MCF 10A (cell line): ENCODE measurements at regions not wholly inside any gene's neighbourhood (a gene's known extent, or its start where the extent isn't known, plus 50 kb on each side); places are given as distances from the start of the nearest gene placed in this dataset.

Experiments used
- BruUV-seq: library from RNA; stranded (reverse); fragments of 400-500 nt; replicated peaks from 2 replicates; lab custom pipeline; 2021; lab: Mats Ljungman, UMichigan
- CTCF ChIA-PET: fragments of 300-600 bp; sonication (Branson Sonifier 250); formaldehyde crosslinking; extraction: SDS; loops from one replicate; lab custom pipeline; 2021; ENCODE audit warnings: antibody characterized with exemption, inconsistent platforms; lab: Yijun Ruan, JAX
- POLR2A ChIA-PET: fragments of 300-600, 350-650 bp; sonication (Branson Sonifier 250); formaldehyde crosslinking; extraction: SDS; loops from one replicate; lab custom pipeline; 2020; ENCODE audit warnings: antibody characterized with exemption, inconsistent platforms; lab: Yijun Ruan, JAX
- DNase-seq: peaks from one replicate; pipeline ENCODE4 v3.0.0-alpha.2; 2018; ENCODE audit not compliant: unreplicated experiment
- H3K27ac Mint-ChIP-seq: one replicate; pipeline ENCODE4 v1.8.0; 2022; ENCODE audit warnings: mild to moderate bottlenecking, low read depth, mixed read lengths; ENCODE audit not compliant: unreplicated experiment
- H3K27me3 Mint-ChIP-seq: one replicate; pipeline ENCODE4 v1.8.0; 2022; ENCODE audit warnings: mixed read lengths; ENCODE audit not compliant: insufficient read depth, unreplicated experiment
- H3K36me3 Mint-ChIP-seq: one replicate; pipeline ENCODE4 v1.8.0; 2022; ENCODE audit warnings: mild to moderate bottlenecking, moderate library complexity, mixed read lengths; ENCODE audit not compliant: insufficient read depth, unreplicated experiment
- H3K4me1 Mint-ChIP-seq: one replicate; pipeline ENCODE4 v1.8.0; 2022; ENCODE audit warnings: mixed read lengths; ENCODE audit not compliant: insufficient read depth, unreplicated experiment
- H3K4me3 Mint-ChIP-seq: one replicate; pipeline ENCODE4 v1.8.0; 2022; ENCODE audit warnings: mild to moderate bottlenecking, moderate library complexity, mixed read lengths; ENCODE audit not compliant: unreplicated experiment
- H3K9me3 Mint-ChIP-seq: one replicate; pipeline ENCODE4 v1.8.0; 2022; ENCODE audit warnings: mixed read lengths; ENCODE audit not compliant: unreplicated experiment
- intact Hi-C: fragments of 100-400 bp; cut with micrococcal nuclease; formaldehyde crosslinking; loops from 2 replicates; pipeline ENCODE4 v1.14.1; 2022
- TF ChIP-seq, protein P1 (sequence below): fragments of 200-600 bp; IDR thresholded peaks from one replicate; pipeline ENCODE4 v1.8.0; 2022; ENCODE audit warnings: antibody characterized with exemption, mild to moderate bottlenecking; ENCODE audit not compliant: unreplicated experiment

DNA sequence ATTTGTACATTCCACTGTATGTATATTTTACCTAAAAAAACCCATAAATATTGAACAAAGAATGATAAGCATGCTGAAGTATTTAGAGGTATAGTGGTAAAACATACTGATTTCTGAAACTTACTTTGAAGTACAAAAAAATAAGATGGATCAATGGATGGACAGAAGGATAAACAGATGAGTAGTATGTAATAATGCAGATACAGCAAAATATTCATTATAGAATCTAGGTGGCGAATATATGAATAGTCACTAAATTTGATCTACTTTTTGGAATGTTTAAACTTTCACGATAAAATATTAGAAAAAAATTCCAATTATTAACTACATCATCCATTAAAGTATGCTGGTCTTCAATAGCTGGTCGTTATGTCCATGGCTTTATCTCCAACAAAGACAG lies 51.9 kb upstream of the GNB4 start:
- TF ChIP-seq, protein P1, sequence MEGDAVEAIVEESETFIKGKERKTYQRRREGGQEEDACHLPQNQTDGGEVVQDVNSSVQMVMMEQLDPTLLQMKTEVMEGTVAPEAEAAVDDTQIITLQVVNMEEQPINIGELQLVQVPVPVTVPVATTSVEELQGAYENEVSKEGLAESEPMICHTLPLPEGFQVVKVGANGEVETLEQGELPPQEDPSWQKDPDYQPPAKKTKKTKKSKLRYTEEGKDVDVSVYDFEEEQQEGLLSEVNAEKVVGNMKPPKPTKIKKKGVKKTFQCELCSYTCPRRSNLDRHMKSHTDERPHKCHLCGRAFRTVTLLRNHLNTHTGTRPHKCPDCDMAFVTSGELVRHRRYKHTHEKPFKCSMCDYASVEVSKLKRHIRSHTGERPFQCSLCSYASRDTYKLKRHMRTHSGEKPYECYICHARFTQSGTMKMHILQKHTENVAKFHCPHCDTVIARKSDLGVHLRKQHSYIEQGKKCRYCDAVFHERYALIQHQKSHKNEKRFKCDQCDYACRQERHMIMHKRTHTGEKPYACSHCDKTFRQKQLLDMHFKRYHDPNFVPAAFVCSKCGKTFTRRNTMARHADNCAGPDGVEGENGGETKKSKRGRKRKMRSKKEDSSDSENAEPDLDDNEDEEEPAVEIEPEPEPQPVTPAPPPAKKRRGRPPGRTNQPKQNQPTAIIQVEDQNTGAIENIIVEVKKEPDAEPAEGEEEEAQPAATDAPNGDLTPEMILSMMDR, result no peak
- Mint-ChIP-seq H3K4me3 (no peak overlapping the region), H3K4me1 (no peaks in the 10 kb centered on the region), H3K27me3 (peaks cover 40% of the 10 kb centered on the region), H3K36me3 (no peaks in the 10 kb centered on the region), H3K27ac (no peak overlapping the region), H3K9me3 (peaks cover 7% of the 10 kb centered on the region)
- no peak for DNase-seq
- no TSS peak for BruUV-seq
- intact Hi-C loops, result no loop called here
- CTCF ChIA-PET, result no interaction called here
- POLR2A ChIA-PET, result no interaction called here

DNA sequence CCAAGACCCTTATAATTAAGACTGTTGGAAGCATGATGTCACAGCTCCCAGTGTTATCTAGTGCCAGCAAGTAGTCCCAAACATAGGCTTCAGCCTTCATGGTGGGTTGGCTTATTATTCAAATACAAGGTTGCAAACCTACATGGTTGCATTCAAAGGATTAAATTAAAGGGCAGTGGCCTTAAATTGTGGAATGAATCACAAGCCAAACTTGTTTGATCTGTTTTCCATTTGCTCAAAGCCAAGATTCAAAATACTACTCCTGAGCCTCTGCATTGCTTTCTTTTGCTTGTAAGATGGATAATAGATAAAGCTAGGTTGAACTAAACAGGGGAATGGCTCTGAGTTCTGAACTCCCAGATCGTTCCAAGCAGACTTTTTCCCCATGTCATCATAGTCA lies 52.4 kb upstream of the GNB4 start:
- H3K9me3 Mint-ChIP-seq, result peaks cover 7% of the 10 kb centered on the region
- CTCF ChIA-PET, result no interaction called here
- TF ChIP-seq, protein P1, result no peak

DNA sequence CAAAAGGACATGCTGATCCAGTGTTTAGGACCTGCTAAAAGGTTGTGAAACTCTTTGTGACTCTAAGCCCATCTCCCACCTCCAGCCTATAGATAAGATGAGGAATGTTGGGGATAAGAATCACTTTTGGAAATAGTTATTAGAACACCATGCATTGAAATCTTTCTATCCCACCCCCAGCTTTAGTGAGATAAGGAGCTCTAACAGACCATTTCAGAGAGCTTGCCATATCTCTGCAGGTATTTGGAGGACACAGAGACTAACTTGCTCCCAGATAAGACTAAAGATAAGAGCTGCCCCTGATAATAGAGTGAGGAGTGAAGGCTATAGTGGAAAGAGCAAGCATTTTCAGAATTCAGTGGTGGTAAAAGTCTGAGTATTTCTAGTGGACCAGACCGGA lies 53.1 kb upstream of the GNB4 start:
- peaks cover 40% of the 10 kb centered on the region for H3K27me3 Mint-ChIP-seq
- ChIA-PET CTCF (interaction anchor here (0.5 to 1.1 kb wide), 3 partner anchors 40 to 443 kb away, joined by 3 to 4 read pairs (median 3); no protein-coding TSS in a partner anchor), POLR2A (no interaction called here)
- BruUV-seq, result no TSS peak
- intact Hi-C loops, result no loop called here
- H3K4me1 Mint-ChIP-seq, result no peaks in the 10 kb centered on the region
- TF ChIP-seq, protein P1, result no peak
- H3K9me3 Mint-ChIP-seq, result peaks cover 7% of the 10 kb centered on the region
- H3K36me3 Mint-ChIP-seq, result no peaks in the 10 kb centered on the region
- no peak for DNase-seq
- H3K27ac Mint-ChIP-seq, result no peak overlapping the region
- no peak overlapping the region for H3K4me3 Mint-ChIP-seq

More for the DNA sequence above, 52.4 kb upstream of the GNB4 start:
- H3K27ac Mint-ChIP-seq, result no peak overlapping the region
- POLR2A ChIA-PET, result no interaction called here
- no peaks in the 10 kb centered on the region for H3K4me1 Mint-ChIP-seq
- intact Hi-C loops, result no loop called here
- BruUV-seq, result no TSS peak
- H3K4me3 Mint-ChIP-seq, result no peak overlapping the region
- peaks cover 40% of the 10 kb centered on the region for H3K27me3 Mint-ChIP-seq
- DNase-seq, result no peak
- H3K36me3 Mint-ChIP-seq, result no peaks in the 10 kb centered on the region

DNA sequence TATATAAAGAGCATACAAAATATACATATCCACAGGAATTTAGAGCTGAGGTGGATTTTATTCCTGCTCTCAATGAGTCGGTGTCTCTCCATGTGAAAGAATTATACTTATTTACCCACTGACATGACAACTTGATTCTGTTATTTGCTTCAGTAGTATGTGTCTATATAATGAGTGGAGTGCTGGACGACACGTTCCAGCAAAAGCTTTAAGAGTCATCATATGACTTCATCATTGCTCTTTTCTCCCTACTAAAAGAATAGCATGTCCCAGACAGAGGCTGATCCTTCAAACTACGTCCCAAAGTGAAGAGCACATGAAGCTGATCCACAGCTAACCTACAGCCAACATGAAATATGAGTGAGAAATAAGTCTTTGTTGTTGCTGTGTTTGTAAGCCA lies 54.3 kb upstream of the GNB4 start:
- intact Hi-C loops, result no loop called here
- BruUV-seq, result no TSS peak
- peaks cover 40% of the 10 kb centered on the region for H3K27me3 Mint-ChIP-seq

More for the DNA sequence above, 54.3 kb upstream of the GNB4 start:
- H3K27ac Mint-ChIP-seq, result no peak overlapping the region
- no peak for DNase-seq
- ChIA-PET POLR2A (no interaction called here), CTCF (interaction anchor here (1.1 kb wide), 2 partner anchors 42 to 59 kb away, joined by 3 read pairs; no protein-coding TSS in a partner anchor)
- H3K36me3 Mint-ChIP-seq, result no peaks in the 10 kb centered on the region
- peaks cover 7% of the 10 kb centered on the region for H3K9me3 Mint-ChIP-seq
- H3K4me1 Mint-ChIP-seq, result no peaks in the 10 kb centered on the region
- no peak overlapping the region for H3K4me3 Mint-ChIP-seq
- TF ChIP-seq, protein P1, result no peak
